H9 (cell line): ENCODE measurements at regions not wholly inside any gene's neighbourhood (a gene's known extent, or its start where the extent isn't known, plus 50 kb on each side); places are given as distances from the start of the nearest gene placed in this dataset.

ENCODE experiments used
- DNase-seq: peaks from one replicate; pipeline ENCODE4 v3.0.0-alpha.2; 2017
- H2AFZ ChIP-seq: one replicate; pipeline ENCODE4 v1.6.1; 2013; ENCODE audit warnings: mild to moderate bottlenecking, low read length, control low read depth, moderate library complexity
- H2AK5ac ChIP-seq: 2 replicates; pipeline ENCODE4 v1.6.1; 2013; ENCODE audit warnings: low read length, control low read depth, mixed read lengths; ENCODE audit not compliant: insufficient read length
- H2BK120ac ChIP-seq: one replicate; pipeline ENCODE4 v1.6.1; 2013; ENCODE audit warnings: low read depth, mild to moderate bottlenecking, low read length, control low read depth, inconsistent platforms; ENCODE audit not compliant: poor library complexity, severe bottlenecking
- H2BK12ac ChIP-seq: 2 replicates; pipeline ENCODE4 v1.6.1; 2013; ENCODE audit warnings: low read length, control low read depth, mixed read lengths, low read depth; ENCODE audit not compliant: insufficient read length
- H2BK15ac ChIP-seq: 2 replicates; pipeline ENCODE4 v1.6.1; 2013; ENCODE audit warnings: low read depth, low read length, control low read depth
- H2BK20ac ChIP-seq: one replicate; pipeline ENCODE4 v1.6.1; 2013; ENCODE audit warnings: low read depth, mild to moderate bottlenecking, low read length, control low read depth, inconsistent platforms; ENCODE audit not compliant: poor library complexity, severe bottlenecking
- H2BK5ac ChIP-seq: 2 replicates; pipeline ENCODE4 v1.6.1; 2013; ENCODE audit warnings: low read length, control low read depth, mixed read lengths; ENCODE audit not compliant: insufficient read length
- H3K14ac ChIP-seq: 2 replicates; pipeline ENCODE4 v1.6.1; 2013; ENCODE audit warnings: low read length, control low read depth; ENCODE audit not compliant: insufficient read depth
- H3K18ac ChIP-seq: 2 replicates; pipeline ENCODE4 v1.6.1; 2013; ENCODE audit warnings: low read depth, mild to moderate bottlenecking, mixed read lengths, low read length, control low read depth; ENCODE audit not compliant: insufficient read length
- H3K23ac ChIP-seq: 2 replicates; pipeline ENCODE4 v1.6.1; 2013; ENCODE audit warnings: low read length, control low read depth, mixed read lengths, low read depth; ENCODE audit not compliant: insufficient read length
- H3K23me2 ChIP-seq: 2 replicates; pipeline ENCODE4 v1.6.1; 2013; ENCODE audit warnings: low read depth, mild to moderate bottlenecking, mixed read lengths, low read length, control low read depth; ENCODE audit not compliant: insufficient read length, poor library complexity, severe bottlenecking
- H3K27ac ChIP-seq: 2 replicates; pipeline ENCODE4 v1.5.1; 2013; ENCODE audit warnings: low read length, control low read depth, mixed read lengths, low read depth; ENCODE audit not compliant: insufficient read length
- H3K27me3 ChIP-seq: 2 replicates; pipeline ENCODE4 v1.6.1; 2013; ENCODE audit warnings: low read length, control low read depth, inconsistent platforms; ENCODE audit not compliant: insufficient read depth
- H3K4ac ChIP-seq: 2 replicates; pipeline ENCODE4 v1.6.1; 2013; ENCODE audit warnings: low read depth, mild to moderate bottlenecking, control low read depth, inconsistent platforms, low read length, moderate library complexity
- H3K4me1 ChIP-seq: 2 replicates; pipeline ENCODE4 v1.6.1; 2013; ENCODE audit warnings: low read length, control low read depth, inconsistent platforms; ENCODE audit not compliant: insufficient read depth
- H3K4me2 ChIP-seq: 2 replicates; pipeline ENCODE4 v1.6.1; 2013; ENCODE audit warnings: low read length, control low read depth, mixed read lengths; ENCODE audit not compliant: insufficient read length, insufficient read depth
- H3K56ac ChIP-seq: 2 replicates; pipeline ENCODE4 v1.6.1; 2013; ENCODE audit warnings: low read depth, mild to moderate bottlenecking, mixed read lengths, low read length, control low read depth; ENCODE audit not compliant: insufficient read length
- H3K79me1 ChIP-seq: 2 replicates; pipeline ENCODE4 v1.6.1; 2013; ENCODE audit warnings: low read depth, mild to moderate bottlenecking, moderate library complexity, low read length, control low read depth, inconsistent platforms; ENCODE audit not compliant: insufficient read depth, poor library complexity, severe bottlenecking
- H3K79me2 ChIP-seq: 2 replicates; pipeline ENCODE4 v1.6.1; 2013; ENCODE audit warnings: low read length, control low read depth, inconsistent platforms; ENCODE audit not compliant: insufficient read depth
- H3K9ac ChIP-seq: 2 replicates; pipeline ENCODE4 v1.6.1; 2013; ENCODE audit warnings: low read length, control low read depth, mixed read lengths; ENCODE audit not compliant: insufficient read length; ENCODE audit errors: extremely low read depth
- H3K9me3 ChIP-seq: one replicate; pipeline ENCODE4 v1.6.1; 2013; ENCODE audit warnings: low read depth, low read length, inconsistent platforms; ENCODE audit not compliant: control insufficient read depth
- H3T11ph ChIP-seq: one replicate; pipeline ENCODE4 v1.6.1; 2013; ENCODE audit warnings: mild to moderate bottlenecking, low read length, control low read depth, inconsistent platforms
- H4K20me1 ChIP-seq: one replicate; pipeline ENCODE4 v1.6.1; 2013; ENCODE audit not compliant: control insufficient read depth, insufficient read length, insufficient read depth
- H4K5ac ChIP-seq: 2 replicates; pipeline ENCODE4 v1.6.1; 2013; ENCODE audit warnings: low read depth, mild to moderate bottlenecking, mixed read lengths, low read length, control low read depth; ENCODE audit not compliant: insufficient read length
- H4K8ac ChIP-seq: replicated peaks from 2 replicates; pipeline ENCODE4 v1.6.1; 2013; ENCODE audit warnings: low read length, control low read depth, mixed read lengths, low read depth; ENCODE audit not compliant: insufficient read length
- H4K91ac ChIP-seq: 2 replicates; pipeline ENCODE4 v1.6.1; 2013; ENCODE audit warnings: low read depth, mild to moderate bottlenecking, moderate library complexity, mixed read lengths, low read length, control low read depth; ENCODE audit not compliant: insufficient read length
- H3K27ac Mint-ChIP-seq, 3 experiments: 2 replicates in 2 of 3; 3 replicates in 1 of 3; pipeline ENCODE4 v1.8.0; 2020 to 2021; ENCODE audit warnings: mixed read lengths in 3 of 3, mild to moderate bottlenecking in 1 of 3, moderate library complexity in 1 of 3
- H3K27me3 Mint-ChIP-seq: 2 replicates; pipeline ENCODE4 v1.8.0; 2021; ENCODE audit warnings: low read depth, mild to moderate bottlenecking, moderate library complexity, mixed read lengths
- H3K36me3 Mint-ChIP-seq, 3 experiments: 2 replicates in 2 of 3; 3 replicates in 1 of 3; pipeline ENCODE4 v1.8.0; 2020 to 2021; ENCODE audit warnings: low read depth in 3 of 3, mixed read lengths in 3 of 3; ENCODE audit not compliant: insufficient read depth in 1 of 3
- H3K4me1 Mint-ChIP-seq, 2 experiments: 2 replicates each; pipeline ENCODE4 v1.8.0; 2020; ENCODE audit warnings: mixed read lengths in 2 of 2
- H3K4me3 Mint-ChIP-seq, 2 experiments: 2 replicates in 1 of 2; 3 replicates in 1 of 2; pipeline ENCODE4 v1.8.0; 2020 to 2021; ENCODE audit warnings: mild to moderate bottlenecking in 2 of 2, mixed read lengths in 2 of 2, moderate library complexity in 1 of 2
- H3K9me3 Mint-ChIP-seq, 2 experiments: 2 replicates in 1 of 2; 3 replicates in 1 of 2; pipeline ENCODE4 v1.8.0; 2020; ENCODE audit warnings: mild to moderate bottlenecking in 2 of 2, mixed read lengths in 2 of 2, moderate library complexity in 1 of 2
- CTCF ChIP-seq: fragments of 200-600 bp; sonication (generic); conservative IDR thresholded peaks from 3 replicates; pipeline ENCODE4 v1.8.0; 2021; ENCODE audit warnings: antibody characterized with exemption, mild to moderate bottlenecking
- WGBS: extraction: QIAGEN DNeasy Blood & Tissue Kit; methylation state at CpG from one replicate; pipeline ENCODE4 v1.1.7; 2013; ENCODE audit warnings: missing lambda C conversion rate, low lambda C conversion rate, mixed read lengths; ENCODE audit not compliant: insufficient read length; ENCODE audit errors: extremely low coverage; 5-methylcytosine and 5-hydroxymethylcytosine counted together

- Histone ChIP-seq H3K79me1 (no peaks in the 10 kb centered on the region), H4K91ac (no peak overlapping the region), H3K9me3 (no peaks in the 10 kb centered on the region), H3K23ac (no peak overlapping the region), H3K18ac (no peak overlapping the region), H3K27me3 (no peaks in the 10 kb centered on the region), H4K8ac (no peak overlapping the region), H3K4me1 (no peaks in the 10 kb centered on the region), H3K4me2 (no peak overlapping the region), H3K23me2 (no peaks in the 10 kb centered on the region), H3K27ac (no peak overlapping the region), H2BK20ac (no peak overlapping the region), H3K14ac (no peak overlapping the region), H2AK5ac (no peak overlapping the region), H4K5ac (no peak overlapping the region), H2BK5ac (no peak overlapping the region), H2BK15ac (no peak overlapping the region), H3K4ac (no peak overlapping the region), H3T11ph (no peak overlapping the region), H3K56ac (no peak overlapping the region), H3K9ac (no peak overlapping the region), H3K79me2 (no peaks in the 10 kb centered on the region), H4K20me1 (no peaks in the 10 kb centered on the region), H2AFZ (no peak overlapping the region), H2BK12ac (no peak overlapping the region), H2BK120ac (no peak overlapping the region)
- DNase-seq = no peak
- H3K4me1 Mint-ChIP-seq = peaks cover 8 to 11% of the 10 kb centered on the region in 2 experiments; a peak in 2 of 4 replicates
- no peaks in the 10 kb centered on the region; a peak in 1 of 5 replicates for H3K9me3 Mint-ChIP-seq
- TF ChIP-seq CTCF = no peak
- no CpG with 5 or more reads among the region's 12 CpGs for WGBS
- peaks cover 46% of the 10 kb centered on the region for H3K27me3 Mint-ChIP-seq
- H3K4me3 Mint-ChIP-seq = no peak overlapping the region
- H3K27ac Mint-ChIP-seq = no peak overlapping the region
- no peaks in the 10 kb centered on the region for H3K36me3 Mint-ChIP-seq
Measured at GRCh38 chr6:1040393-1040792, 271.5 kb upstream of the FOXQ1 start.
